Uterus (tissue), 3 donors: ENCODE measurements at regions not wholly inside any gene's neighbourhood (a gene's known extent, or its start where the extent isn't known, plus 50 kb on each side); places are given as distances from the start of the nearest gene placed in this dataset.

Experiments used
- DNase-seq, 2 donors: peaks; one replicate each; pipeline ENCODE4 v3.0.0-alpha.2; 2019 to 2020
- H3K27ac ChIP-seq, 2 donors: fragments of 200-600 bp; sonication (generic); 1 replicate in 1 of 2; 2 replicates in 1 of 2; pipeline ENCODE4 v1.5.1; 2016 to 2018
- H3K27me3 ChIP-seq, 2 donors: fragments of 200-600 bp; sonication (generic); one replicate each; pipeline ENCODE4 v1.5.1; 2018 to 2019; ENCODE audit warnings: control low read depth in 1 of 2
- H3K36me3 ChIP-seq, 2 donors: fragments of 200-600 bp; sonication (generic); one replicate each; pipeline ENCODE4 v1.5.1; 2019; ENCODE audit warnings: control low read depth in 1 of 2
- H3K4me1 ChIP-seq, 2 donors: fragments of 200-600 bp; sonication (generic); one replicate each; pipeline ENCODE4 v1.5.1; 2018 to 2019; ENCODE audit warnings: control low read depth in 1 of 2
- H3K4me3 ChIP-seq, 2 donors: fragments of 200-600 bp; sonication (generic); 1 replicate in 1 of 2; 2 replicates in 1 of 2; pipeline ENCODE4 v1.5.1; 2018 to 2019; ENCODE audit warnings: mild to moderate bottlenecking in 1 of 2
- H3K9me3 ChIP-seq, 2 donors: fragments of 200-600 bp; sonication (generic); one replicate each; pipeline ENCODE4 v1.5.1; 2019; ENCODE audit warnings: control low read depth in 1 of 2
- CTCF ChIP-seq, 4 experiments: fragments of 200-600 bp in 2 of 4; fragments of 450-650 bp in 2 of 4; sonication (generic) in 2 of 4; IDR thresholded peaks; one replicate each; pipeline ENCODE4 v1.5.1; 2016 to 2019; ENCODE audit warnings: antibody characterized with exemption in 4 of 4, mild to moderate bottlenecking in 2 of 4, moderate library complexity in 1 of 4
- POLR2A ChIP-seq, 2 donors: fragments of 450-650 bp; IDR thresholded peaks; one replicate each; pipeline ENCODE4 v1.6.1; 2016; ENCODE audit warnings: antibody characterized with exemption in 2 of 2, mild to moderate bottlenecking in 1 of 2, moderate library complexity in 1 of 2
- intact Hi-C: fragments of 100-400 bp; cut with DNase I; formaldehyde crosslinking; loops from one replicate; pipeline ENCODE4 v1.15.1; 2023; ENCODE audit warnings: low total_unique reads
- donor health status: DM: yes; HTN: yes; CAD: no.

GRCh38 chr4:58252656-58253055 is 1142.5 kb upstream of the IGFBP7 start:
- no peak overlapping the region for H3K4me3 ChIP-seq
- no peak overlapping the region for H3K27ac ChIP-seq
- no peaks in the 10 kb centered on the region for H3K9me3 ChIP-seq
- no peaks in the 10 kb centered on the region for H3K36me3 ChIP-seq
- intact Hi-C loops, result no loop called here
- DNase-seq, result no peak
- no peaks in the 10 kb centered on the region for H3K27me3 ChIP-seq
- TF ChIP-seq CTCF (IDR thresholded peaks at IDR 0.05), result no peak
- no peak for TF ChIP-seq POLR2A (IDR thresholded peaks at IDR 0.05)
- H3K4me1 ChIP-seq, result no peaks in the 10 kb centered on the region

GRCh38 chr4:58247792-58248191 is 1137.6 kb upstream of the IGFBP7 start:
- H3K4me1 ChIP-seq, result no peaks in the 10 kb centered on the region
- no peak for DNase-seq
- H3K9me3 ChIP-seq, result no peaks in the 10 kb centered on the region

GRCh38 chr4:58225460-58225859 is 1115.3 kb upstream of the IGFBP7 start:
- H3K9me3 ChIP-seq, result no peaks in the 10 kb centered on the region
- TF ChIP-seq CTCF (IDR thresholded peaks at IDR 0.05) (no peak), POLR2A (IDR thresholded peaks at IDR 0.05) (no peak)

More at GRCh38 chr4:58247792-58248191, 1137.6 kb upstream of the IGFBP7 start:
- Histone ChIP-seq H3K4me3 (no peak overlapping the region), H3K27ac (no peak overlapping the region), H3K27me3 (no peaks in the 10 kb centered on the region), H3K36me3 (no peaks in the 10 kb centered on the region)
- intact Hi-C loops, result no loop called here
- no peak for TF ChIP-seq POLR2A (IDR thresholded peaks at IDR 0.05)
- TF ChIP-seq CTCF (IDR thresholded peaks at IDR 0.05), result no peak

GRCh38 chr4:58219179-58219578 is 1109.0 kb upstream of the IGFBP7 start:
- H3K4me3 ChIP-seq, result no peak overlapping the region
- no peaks in the 10 kb centered on the region for H3K36me3 ChIP-seq
- no peak for DNase-seq
- no peak overlapping the region for H3K27ac ChIP-seq
- no peaks in the 10 kb centered on the region for H3K9me3 ChIP-seq
- intact Hi-C loops, result no loop called here
- TF ChIP-seq CTCF (IDR thresholded peaks at IDR 0.05) (no peak), POLR2A (IDR thresholded peaks at IDR 0.05) (no peak)
- no peaks in the 10 kb centered on the region for H3K27me3 ChIP-seq
- no peaks in the 10 kb centered on the region for H3K4me1 ChIP-seq

More at GRCh38 chr4:58225460-58225859, 1115.3 kb upstream of the IGFBP7 start:
- intact Hi-C loops, result no loop called here
- Histone ChIP-seq H3K4me3 (no peak overlapping the region), H3K27me3 (no peaks in the 10 kb centered on the region), H3K4me1 (no peaks in the 10 kb centered on the region), H3K36me3 (no peaks in the 10 kb centered on the region), H3K27ac (no peak overlapping the region)
- DNase-seq, result no peak

- Histone ChIP-seq H3K36me3 (no peaks in the 10 kb centered on the region), H3K4me3 (no peak overlapping the region), H3K27me3 (no peaks in the 10 kb centered on the region), H3K27ac (no peak overlapping the region), H3K9me3 (no peaks in the 10 kb centered on the region), H3K4me1 (no peaks in the 10 kb centered on the region)
- TF ChIP-seq POLR2A (IDR thresholded peaks at IDR 0.05) (no peak), CTCF (IDR thresholded peaks at IDR 0.05) (no peak)
- DNase-seq, result no peak
- intact Hi-C loops, result no loop called here
Observed at GRCh38 chr4:58216461-58216860, 1106.3 kb upstream of the IGFBP7 start.
